Spleen (tissue), 7 donors: ENCODE measurements at regions not wholly inside any gene's neighbourhood (a gene's known extent, or its start where the extent isn't known, plus 50 kb on each side); places are given as distances from the start of the nearest gene placed in this dataset.
"Not testable (repeated sequence)": the region's sequence is repeated elsewhere in the genome, so short reads cannot be mapped to it uniquely, and the experiment has no call there.

ENCODE experiments used
- CTCF ChIP-seq, 11 experiments: fragments of 200-600 bp in 7 of 11; fragments of 450-650 bp in 4 of 11; sonication (generic) in 4 of 11; IDR thresholded peaks in 8 of 11; conservative IDR thresholded peaks in 3 of 11; 1 replicate in 7 of 11; 2 replicates in 4 of 11; pipeline versions ENCODE4 v1.4.0 to v1.8.0; 2016 to 2021; ENCODE audit warnings: antibody characterized with exemption in 11 of 11, inconsistent platforms in 4 of 11, mild to moderate bottlenecking in 1 of 11
- POLR2A ChIP-seq, 3 donors: fragments of 450-650 bp; IDR thresholded peaks; one replicate each; pipeline ENCODE4 v1.5.1; 2017; ENCODE audit warnings: antibody characterized with exemption in 3 of 3, mild to moderate bottlenecking in 1 of 3
- POLR2AphosphoS5 ChIP-seq, 3 donors: sonication (generic); formaldehyde crosslinking; IDR thresholded peaks; one replicate each; pipeline ENCODE4 v1.5.1; 2017; ENCODE audit warnings: antibody characterized with exemption in 3 of 3
- donor health status: DM: no; HTN: no; CAD: no; lungs with moderate emphysema.
- donor health status: DM: no; HTN: no; CAD: no.
- donor health status: DM: no; HTN: no; CAD: no.

- TF ChIP-seq CTCF (IDR thresholded peaks at IDR 0.05 in 8 of 11, conservative IDR thresholded peaks at IDR 0.05 in 3 of 11); POLR2A (IDR thresholded peaks at IDR 0.05); POLR2AphosphoS5 (IDR thresholded peaks at IDR 0.05): not testable (repeated sequence)
Observed at GRCh38 chr1:120272242-120272641, 95.9 kb upstream of the SEC22B start.
